Posterior vena cava (tissue), 2 donors: ENCODE measurements at regions not wholly inside any gene's neighbourhood (a gene's known extent, or its start where the extent isn't known, plus 50 kb on each side); places are given as distances from the start of the nearest gene placed in this dataset.
"Not testable (repeated sequence)": the region's sequence is repeated elsewhere in the genome, so short reads cannot be mapped to it uniquely, and the experiment has no call there.

Experiments used
- DNase-seq: peaks from one replicate; pipeline ENCODE4 v3.0.0-alpha.2; 2020; ENCODE audit warnings: low spot score
- intact Hi-C, 2 donors: fragments of 100-400 bp; cut with DNase I; formaldehyde crosslinking; loops; one replicate each; pipeline versions ENCODE4 v1.14.1 to v1.14.2; 2022 to 2023
- donor health status: DM: yes; HTN: yes; CAD: no.
- donor health status: DM: yes; HTN: yes; CAD: no.

DNA sequence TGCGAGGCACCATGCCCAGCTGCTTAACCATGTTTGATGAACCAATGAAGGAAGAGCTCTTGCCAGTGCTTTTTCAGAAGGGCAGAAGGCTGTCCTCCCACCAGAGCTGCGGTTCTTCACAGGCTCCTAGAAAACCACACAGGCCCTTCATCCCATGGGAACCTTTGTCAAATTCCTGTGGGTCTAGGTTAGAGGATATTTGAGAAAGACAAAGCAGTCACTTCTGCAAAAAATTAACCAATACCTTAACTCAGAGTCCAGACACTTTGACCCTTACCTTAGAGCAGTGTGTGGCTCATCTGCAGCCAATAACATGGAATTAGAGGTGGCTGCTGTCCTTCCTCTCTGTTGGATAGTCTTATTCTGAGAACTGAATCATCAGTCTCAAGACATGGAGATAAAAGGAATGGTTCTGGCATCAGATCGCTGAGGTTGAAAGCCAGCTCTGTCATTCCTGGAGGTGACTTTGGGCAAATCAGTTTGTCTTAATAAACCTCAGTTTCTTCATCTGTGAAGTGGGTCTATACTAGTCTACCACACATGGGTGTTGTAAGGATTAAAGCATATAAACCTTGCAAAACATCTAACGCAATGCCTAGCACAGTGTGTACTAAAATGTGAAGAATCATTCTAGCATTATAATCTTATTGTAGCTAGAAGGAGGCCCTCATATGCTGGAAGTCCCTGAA, 65.1 kb upstream of the PIP4K2A start:
- intact Hi-C loops: no loop called here
- no peak for DNase-seq

DNA sequence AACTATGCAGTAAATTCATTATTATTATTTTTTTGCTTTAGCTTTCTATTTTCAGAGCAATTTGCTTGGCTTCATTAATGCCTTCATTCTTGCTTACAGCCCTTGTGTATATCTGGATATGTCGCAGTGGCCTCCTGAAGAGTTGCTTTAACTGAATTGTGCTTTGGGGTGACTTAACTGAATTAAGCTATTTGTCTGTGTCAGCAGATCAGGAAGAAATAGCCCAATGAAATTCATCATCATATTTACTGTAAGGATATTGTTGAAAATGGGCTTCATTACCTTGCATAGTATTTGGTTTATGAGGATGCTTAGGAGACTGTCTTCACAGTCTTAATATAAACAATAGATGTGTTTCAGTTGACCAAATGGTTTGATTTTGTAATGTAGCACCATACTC, 59.7 kb upstream of the PIP4K2A start:
- DNase-seq: no peak
- intact Hi-C loops: no loop called here

DNA sequence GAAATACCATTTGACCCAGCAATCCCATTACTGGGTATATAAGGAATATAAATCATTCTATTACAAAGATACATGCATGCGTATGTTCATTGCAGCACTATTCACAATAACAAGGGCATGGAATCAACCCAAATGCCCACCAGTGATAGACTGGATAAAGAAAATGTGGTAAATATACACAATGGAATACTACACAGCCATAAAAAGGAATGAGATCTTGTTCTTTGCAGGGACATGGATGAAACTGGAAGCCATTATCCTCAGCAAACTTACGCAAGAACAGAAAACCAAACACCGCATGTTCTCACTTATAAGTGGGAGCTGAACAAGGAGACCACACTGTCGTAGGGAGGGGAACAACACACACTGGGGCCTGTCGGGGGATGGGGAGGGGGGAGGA, 57.3 kb upstream of the PIP4K2A start:
- intact Hi-C loops, DNase-seq: not testable (repeated sequence)

DNA sequence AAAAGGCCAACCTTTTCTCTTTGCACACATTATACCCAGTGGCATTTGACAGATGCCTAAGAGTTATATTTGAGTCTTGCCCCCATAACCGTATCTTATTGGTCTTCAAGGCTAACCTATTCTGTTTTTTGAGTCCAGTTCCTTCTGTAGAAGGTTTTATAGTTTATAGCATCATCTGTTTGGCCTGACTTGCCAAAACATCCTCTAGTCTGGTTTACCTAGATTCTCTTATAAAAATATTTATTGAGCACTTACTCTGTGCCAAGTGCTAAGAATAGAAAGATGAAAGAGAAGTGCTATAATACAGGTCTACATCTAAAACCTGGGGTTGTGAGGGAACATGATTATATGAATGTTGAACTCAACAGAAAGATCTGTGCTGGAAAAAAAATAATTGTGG, 55.9 kb upstream of the PIP4K2A start:
- intact Hi-C loops: no loop called here
- no peak for DNase-seq

DNA sequence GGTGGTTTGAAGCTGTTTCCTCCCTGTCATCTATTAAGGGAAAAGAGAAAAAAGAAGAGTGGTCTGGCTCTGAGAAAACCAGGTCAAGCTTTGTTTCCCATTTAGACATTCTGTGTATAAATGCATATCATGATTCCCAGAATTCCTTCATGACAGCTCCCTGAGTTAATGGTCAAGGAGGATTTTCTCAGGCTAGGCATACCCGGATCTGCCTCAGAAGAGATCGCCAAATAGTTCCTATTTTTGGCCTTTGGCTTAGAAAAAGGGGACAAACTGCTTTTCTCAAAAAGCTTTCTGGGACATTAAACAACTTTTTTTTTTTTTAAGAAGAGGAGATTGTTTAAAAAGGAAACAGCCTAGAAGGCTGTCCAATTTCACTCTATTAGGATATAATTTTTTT, 53.5 kb upstream of the PIP4K2A start:
- intact Hi-C loops: no loop called here
- DNase-seq: no peak

DNA sequence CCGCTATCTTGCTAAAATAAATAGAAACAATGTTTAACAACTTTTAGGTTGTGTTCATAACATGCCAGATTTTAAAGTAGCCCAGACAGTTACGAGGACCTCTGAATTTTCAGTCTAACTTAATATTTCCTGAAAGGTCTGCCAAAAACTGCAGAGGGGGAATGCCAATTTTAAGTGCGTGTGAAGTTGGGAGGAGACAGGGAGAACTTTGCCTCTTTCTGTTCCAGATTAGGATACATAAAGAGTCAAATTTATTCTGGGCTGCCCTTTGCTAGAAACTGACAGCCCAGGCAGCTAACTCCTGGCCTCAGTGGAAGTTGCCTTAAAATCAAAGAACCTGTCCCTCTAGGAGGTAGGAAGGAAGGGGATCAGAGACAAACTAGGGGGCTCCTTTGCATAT, 52.3 kb upstream of the PIP4K2A start:
- intact Hi-C loops: no loop called here
- DNase-seq: no peak

DNA sequence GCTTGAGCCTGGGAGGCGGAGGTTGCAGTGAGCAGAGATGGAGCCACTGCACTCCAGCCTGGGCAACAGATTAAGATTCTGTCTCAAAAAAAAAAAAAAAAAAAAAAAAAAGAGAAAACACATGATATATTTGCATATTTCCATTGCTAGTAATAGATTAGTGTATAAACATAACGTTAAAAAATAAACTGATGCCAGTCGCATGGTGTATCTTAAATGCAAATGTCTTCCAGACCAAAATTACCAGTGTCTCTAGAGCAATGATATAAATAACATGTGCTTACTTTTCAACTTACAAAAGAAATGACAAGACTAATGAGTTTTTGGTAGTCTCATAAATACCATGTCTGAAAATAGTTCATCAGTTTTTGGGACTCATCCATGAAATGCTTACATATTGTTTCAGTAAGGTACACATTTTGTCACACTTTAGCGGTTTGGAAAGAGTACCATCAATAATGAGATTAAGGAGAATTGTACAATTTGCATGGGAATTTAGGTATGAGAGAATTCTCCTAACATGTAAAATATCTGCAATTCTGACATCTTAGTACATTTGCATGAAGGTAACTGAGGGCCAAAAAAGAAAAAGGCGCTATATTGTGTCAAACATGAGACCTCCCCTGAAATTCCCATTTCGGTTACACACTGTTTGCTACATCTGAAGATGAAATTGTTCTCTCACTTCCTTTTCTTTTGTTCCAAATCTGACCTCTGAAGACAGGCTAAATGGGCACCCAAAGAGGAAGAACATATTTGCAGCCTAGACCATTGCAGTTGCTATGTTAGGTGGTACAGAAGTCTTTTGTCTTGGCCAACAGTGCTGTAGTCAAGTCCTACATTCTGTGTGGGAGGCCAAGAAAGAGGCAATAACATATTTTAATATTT, 51.5 kb upstream of the PIP4K2A start:
- intact Hi-C loops: no loop called here
- no peak for DNase-seq

DNA sequence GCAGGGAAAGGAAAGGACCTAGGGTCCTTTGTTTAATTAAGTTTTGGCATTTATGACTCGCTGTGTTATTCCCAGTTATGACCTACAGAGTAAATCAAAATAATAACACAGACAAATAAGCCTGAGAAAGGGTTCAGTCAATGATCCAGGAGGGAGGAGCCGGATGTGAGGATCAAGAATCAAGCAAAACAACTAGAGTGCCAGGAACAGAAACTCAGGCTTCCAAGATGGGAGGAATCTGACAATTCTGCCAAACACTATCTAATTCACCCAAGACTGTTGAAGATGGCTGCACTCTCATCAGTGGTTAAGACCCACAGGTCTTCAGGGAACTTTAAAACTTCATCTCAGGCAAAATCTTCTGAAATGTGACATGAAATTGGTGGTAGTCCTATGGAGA, 50.3 kb upstream of the PIP4K2A start:
- DNase-seq: no peak
- intact Hi-C loops: no loop called here
